Astrocyte (in vitro differentiated cells and primary cell): ENCODE measurements at regions not wholly inside any gene's neighbourhood (a gene's known extent, or its start where the extent isn't known, plus 50 kb on each side); places are given as distances from the start of the nearest gene placed in this dataset.

Experiments used
- EZH2 ChIP-seq: IDR thresholded peaks from 2 replicates; pipeline ENCODE4 v1.6.1; 2012; ENCODE audit warnings: mild to moderate bottlenecking, low read length, inconsistent platforms; ENCODE audit not compliant: insufficient read depth
- TF ChIP-seq, protein P1 (sequence below): IDR thresholded peaks from 2 replicates; pipeline ENCODE4 v1.5.1; 2011; ENCODE audit warnings: low read depth, mild to moderate bottlenecking, inconsistent platforms, low read length, moderate library complexity; ENCODE audit not compliant: insufficient read depth

DNA sequence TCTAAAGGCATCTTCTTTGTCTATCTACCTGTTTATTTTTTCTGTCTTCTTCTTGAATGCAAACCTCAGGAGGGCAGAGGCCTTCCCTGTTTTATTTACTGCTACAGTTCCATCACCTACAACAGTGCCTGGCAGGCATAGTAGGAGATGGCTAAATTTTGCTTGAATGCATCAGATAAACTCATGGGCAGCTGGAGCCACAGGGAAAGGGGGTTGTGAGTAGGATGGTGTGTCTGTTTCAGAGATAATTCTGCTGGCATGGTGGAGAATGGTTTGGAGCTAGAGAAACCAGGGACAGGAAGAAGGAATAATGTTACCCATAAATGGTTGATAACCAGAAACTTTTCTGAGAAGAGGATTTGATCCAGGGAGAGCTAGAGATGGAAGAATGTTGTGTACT lies 189.8 kb upstream of the BRINP1 start:
- TF ChIP-seq, protein P1, sequence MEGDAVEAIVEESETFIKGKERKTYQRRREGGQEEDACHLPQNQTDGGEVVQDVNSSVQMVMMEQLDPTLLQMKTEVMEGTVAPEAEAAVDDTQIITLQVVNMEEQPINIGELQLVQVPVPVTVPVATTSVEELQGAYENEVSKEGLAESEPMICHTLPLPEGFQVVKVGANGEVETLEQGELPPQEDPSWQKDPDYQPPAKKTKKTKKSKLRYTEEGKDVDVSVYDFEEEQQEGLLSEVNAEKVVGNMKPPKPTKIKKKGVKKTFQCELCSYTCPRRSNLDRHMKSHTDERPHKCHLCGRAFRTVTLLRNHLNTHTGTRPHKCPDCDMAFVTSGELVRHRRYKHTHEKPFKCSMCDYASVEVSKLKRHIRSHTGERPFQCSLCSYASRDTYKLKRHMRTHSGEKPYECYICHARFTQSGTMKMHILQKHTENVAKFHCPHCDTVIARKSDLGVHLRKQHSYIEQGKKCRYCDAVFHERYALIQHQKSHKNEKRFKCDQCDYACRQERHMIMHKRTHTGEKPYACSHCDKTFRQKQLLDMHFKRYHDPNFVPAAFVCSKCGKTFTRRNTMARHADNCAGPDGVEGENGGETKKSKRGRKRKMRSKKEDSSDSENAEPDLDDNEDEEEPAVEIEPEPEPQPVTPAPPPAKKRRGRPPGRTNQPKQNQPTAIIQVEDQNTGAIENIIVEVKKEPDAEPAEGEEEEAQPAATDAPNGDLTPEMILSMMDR: no peak
- TF ChIP-seq EZH2: no peak
